ENCODE measurements at regions not wholly inside any gene's neighbourhood (a gene's known extent, or its start where the extent isn't known, plus 50 kb on each side); places are given as distances from the start of the nearest gene placed in this dataset.

- no peak for DNase-seq (ENCODE audit: extremely low read depth in 1 of 11, low read depth in 9 of 11, low spot score in 4 of 11)
Measured at GRCh38 chr7:24035366-24036032, 248.5 kb upstream of the NPY start.

- no peak for DNase-seq (ENCODE audit: extremely low read depth in 1 of 11, low read depth in 9 of 11, low spot score in 4 of 11)
Measured at GRCh38 chr7:24036033-24036412, 248.0 kb upstream of the NPY start.

DNA sequence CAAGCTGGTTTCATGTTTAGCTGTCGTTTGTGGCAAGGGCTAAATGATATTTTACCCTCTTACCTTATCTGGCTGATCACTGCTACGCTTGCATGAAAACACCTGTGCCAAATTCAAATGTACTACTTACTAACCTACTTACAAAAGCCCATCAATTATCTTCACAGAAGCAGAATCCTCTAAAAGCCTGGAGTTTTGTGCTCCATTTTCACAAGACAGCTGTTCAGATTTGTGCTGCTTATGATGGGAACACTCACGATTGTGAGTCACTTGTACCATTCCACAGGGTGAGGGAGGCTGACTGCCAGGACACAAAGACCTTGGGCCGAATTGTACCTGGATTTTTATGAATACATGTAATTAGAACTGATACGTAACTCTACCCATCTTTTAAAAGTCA is 245.0 kb upstream of the NPY start:
- DNase-seq (ENCODE audit: extremely low read depth in 1 of 11, low read depth in 9 of 11, low spot score in 4 of 11): no peak

- DNase-seq (ENCODE audit: extremely low read depth in 1 of 11, low read depth in 9 of 11, low spot score in 4 of 11): no peak
Measured at GRCh38 chr7:24039991-24040624, 243.9 kb upstream of the NPY start.

DNA sequence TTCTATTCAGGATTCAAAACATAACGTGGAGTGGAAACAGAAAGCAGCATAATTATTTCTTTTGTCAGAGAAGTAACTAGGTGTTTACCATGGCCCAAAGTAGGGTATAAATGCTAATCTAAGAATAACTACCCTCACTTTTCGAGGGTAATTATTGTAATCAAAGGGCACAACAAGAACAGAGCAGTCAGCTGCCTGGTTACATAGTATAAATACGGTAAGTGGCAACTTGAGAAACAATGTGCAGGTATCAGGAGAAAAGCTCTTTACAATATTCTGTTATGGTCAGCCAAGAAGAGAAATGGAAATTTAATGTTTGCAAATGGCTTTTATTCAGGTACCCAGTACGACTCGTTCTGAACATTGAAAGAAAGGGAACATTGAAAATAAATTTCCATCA is 242.0 kb upstream of the NPY start:
- no peak for DNase-seq (ENCODE audit: extremely low read depth in 1 of 11, low read depth in 9 of 11, low spot score in 4 of 11)

DNA sequence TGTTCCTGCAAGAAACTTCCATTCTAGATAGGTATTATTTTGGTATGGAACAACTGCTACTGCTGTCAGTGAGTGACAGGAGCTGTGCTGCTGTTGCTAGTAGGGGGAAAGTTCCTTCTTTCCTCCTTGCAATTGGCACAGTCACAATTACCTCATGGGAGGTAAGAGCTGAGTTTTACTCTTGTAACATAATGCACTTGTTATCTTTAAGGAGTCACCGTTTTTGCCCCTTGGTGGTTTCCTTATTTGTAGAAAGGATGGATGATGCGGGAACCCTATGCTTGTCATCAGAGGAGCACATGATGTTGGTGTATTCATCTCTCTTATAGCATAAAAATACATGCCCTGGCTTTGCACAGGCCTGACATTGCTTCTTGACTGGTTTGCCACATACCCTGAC is 234.7 kb upstream of the NPY start:
- no peak for DNase-seq (ENCODE audit: extremely low read depth in 1 of 11, low read depth in 9 of 11, low spot score in 4 of 11)

- no peak for DNase-seq (ENCODE audit: extremely low read depth in 1 of 11, low read depth in 9 of 11, low spot score in 4 of 11)
Measured at GRCh38 chr7:24050991-24051560, 232.9 kb upstream of the NPY start.

DNA sequence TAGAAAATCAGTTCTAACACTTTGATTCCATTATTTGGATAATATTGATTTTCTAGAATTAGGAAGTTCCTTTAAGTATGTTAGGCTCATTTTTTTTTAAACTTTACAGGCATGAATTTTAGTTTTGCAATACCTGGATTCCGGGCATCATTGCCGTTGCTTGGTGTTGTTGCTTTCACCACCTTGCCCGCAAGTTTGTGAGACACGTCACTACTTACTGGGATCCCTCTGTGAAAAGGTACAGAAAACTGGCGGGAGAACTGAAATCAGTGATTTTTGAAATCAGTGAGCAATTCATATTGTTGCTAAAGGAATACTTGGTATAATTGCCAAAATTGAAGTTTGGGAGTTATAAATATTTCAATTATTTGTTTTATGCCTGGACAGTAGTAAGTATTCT is 232.3 kb upstream of the NPY start:
- DNase-seq (ENCODE audit: extremely low read depth in 1 of 11, low read depth in 9 of 11, low spot score in 4 of 11): no peak

- DNase-seq (ENCODE audit: extremely low read depth in 1 of 11, low read depth in 9 of 11, low spot score in 4 of 11): no peak
Measured at GRCh38 chr7:24052572-24053260, 231.3 kb upstream of the NPY start.

DNA sequence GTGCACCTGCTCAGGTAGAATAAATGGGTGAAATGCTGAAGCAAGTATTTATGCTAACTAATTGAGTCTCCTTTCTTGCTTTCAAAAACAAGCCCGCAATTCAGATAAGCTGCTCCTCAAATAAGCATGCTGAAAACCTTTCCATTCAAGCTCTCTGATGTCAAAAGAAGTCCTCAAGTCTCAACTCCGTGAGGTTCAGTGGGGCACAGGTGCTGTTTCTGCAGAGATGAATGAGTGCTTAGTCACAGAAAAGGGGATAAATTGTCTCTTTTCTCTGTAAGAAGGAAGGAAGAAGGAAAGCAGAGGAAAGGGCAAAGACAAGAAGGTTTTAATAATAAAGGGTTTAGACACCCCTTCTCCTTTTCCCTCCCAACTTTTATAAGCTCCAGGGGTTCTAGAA is 229.8 kb upstream of the NPY start:
- DNase-seq (ENCODE audit: extremely low read depth in 1 of 11, low read depth in 9 of 11, low spot score in 4 of 11): no peak

DNA sequence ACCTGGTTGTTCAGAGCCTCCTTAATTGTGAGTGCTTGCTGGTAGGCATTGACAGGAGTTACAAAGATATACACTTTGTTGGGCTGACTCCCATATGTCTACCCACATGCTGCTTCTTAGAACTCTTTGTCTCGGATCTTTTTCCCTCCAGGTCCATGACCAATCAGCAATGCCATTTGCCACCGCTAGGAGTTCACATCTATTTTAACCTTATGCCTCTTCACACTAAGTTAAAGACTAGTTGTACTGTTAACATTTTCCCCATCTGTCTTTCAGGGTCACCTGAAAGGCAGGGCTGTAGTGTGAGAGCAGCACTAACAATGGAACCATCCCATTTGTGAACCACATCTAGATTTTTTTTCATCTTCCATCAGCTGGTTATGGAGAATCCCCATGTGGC is 226.7 kb upstream of the NPY start:
- no peak for DNase-seq (ENCODE audit: extremely low read depth in 1 of 11, low read depth in 9 of 11, low spot score in 4 of 11)

DNA sequence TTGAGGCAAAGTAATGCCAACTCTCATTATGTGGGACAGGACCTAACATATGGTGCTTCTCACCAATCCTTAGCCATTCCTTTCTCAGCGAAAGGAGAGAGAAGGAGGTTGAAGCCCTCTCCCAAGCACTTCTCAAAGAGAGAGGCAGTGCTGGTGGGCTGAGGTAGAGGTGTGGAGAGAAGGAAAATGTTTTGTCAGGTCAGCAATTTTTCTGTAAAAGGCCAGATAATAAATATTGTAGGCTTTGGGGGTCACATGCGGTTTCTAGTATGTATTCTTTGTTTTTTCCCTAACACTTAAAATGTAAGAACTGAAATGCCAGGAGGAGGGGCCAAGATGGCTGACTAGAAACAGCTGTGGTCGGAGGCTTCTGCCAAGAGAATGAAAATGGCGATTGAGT is 225.0 kb upstream of the NPY start:
- no peak for DNase-seq (ENCODE audit: extremely low read depth in 1 of 11, low read depth in 9 of 11, low spot score in 4 of 11)

DNA sequence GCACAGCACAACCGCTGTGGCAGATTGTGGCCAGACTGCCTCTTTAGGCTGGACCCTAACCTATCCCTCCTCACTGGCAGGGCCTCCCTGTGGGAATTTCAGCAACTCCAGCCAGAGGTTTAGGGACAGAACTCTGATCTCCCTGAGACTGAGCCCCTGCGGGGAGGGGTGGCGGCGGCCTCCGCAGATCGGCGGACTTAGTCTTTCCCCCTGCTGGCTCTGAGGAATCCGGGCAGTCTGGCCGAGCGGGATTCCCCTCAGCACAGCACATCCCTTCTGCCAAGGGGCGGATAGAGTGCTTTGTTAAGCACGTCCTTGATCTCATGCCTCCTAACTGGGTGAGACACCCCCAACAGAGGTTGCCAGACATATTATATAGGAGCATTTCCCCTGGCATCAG is 224.2 kb upstream of the NPY start:
- DNase-seq (ENCODE audit: extremely low read depth in 1 of 11, low read depth in 9 of 11, low spot score in 4 of 11): no peak

- no peak for DNase-seq (ENCODE audit: extremely low read depth in 1 of 11, low read depth in 9 of 11, low spot score in 4 of 11)
Measured at GRCh38 chr7:24063721-24064120, 220.3 kb upstream of the NPY start.

DNA sequence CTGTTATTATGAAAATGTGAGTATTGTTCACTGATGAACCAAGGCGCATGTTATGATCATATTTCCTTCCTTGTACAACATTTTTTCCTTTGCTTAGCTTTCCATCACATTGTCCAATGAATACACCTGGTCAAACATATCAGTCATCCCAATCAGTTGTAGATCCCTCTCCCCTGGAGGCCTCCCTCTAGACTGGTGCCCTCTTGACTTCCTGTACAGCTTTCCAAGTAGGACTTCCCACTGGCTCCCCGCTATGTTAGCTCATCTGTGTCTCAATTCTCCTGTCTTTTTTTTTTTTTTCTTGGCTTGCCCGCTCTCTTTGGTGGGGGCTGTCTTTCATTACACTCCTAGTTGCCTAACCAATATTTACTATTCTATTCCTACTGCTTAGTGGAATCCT is 214.2 kb upstream of the NPY start:
- DNase-seq (ENCODE audit: extremely low read depth in 1 of 11, low read depth in 9 of 11, low spot score in 4 of 11): no peak

DNA sequence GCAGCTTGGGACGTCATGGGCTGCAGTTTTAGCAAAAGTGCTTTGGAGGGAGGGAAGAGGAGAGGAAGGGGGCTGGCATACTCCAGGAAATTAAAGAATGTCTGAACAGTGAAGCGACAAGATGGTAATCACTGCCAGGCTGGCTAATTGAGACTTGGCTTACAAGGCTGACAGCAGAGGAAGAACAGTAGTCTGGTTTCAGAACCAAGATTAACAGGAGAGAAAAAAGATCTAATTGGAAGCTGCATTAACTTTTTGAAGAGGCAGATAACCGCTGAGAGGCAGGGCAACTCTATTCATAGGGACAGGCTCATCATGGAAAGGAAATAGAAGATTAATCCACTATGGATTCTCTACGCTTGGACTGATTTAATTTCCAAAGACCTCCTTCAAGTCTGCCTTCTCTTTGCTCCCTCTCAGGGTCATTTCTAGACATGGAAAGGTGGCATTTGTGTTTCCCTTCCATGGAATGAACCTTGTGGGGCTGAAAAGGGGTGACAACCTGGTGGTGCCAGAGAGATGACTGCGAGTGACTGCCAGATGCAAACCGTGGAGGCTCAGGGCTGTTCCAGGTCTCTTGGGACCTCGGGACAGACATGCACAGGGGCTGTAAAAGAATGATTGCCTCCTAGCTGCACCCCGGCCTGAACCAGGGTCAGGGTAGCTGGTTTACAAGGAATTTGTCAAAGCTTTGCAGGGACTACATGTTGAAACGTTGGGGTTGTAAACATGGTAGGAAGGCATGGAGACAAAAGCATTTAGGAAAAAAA is 210.2 kb upstream of the NPY start:
- no peak for DNase-seq (ENCODE audit: extremely low read depth in 1 of 11, low read depth in 9 of 11, low spot score in 4 of 11)

DNA sequence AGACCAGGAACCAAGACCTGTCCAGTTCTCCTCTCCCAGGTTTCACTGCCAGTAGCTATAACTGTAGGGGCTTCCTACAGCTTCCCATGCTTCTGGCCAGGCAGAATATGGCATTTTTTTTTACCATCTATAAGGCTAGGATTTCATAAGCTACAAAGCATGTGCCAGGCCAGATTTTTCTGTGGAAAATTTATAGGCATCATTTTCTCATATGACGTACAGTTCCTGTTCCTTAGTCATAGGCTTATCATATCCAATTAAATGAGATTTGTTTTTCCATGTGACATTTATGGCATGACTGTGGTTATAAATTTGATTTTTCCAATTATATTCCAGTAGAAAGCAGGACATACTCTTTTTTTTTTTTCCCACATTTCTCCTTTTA is 208.6 kb upstream of the NPY start:
- no peak for DNase-seq (ENCODE audit: extremely low read depth in 1 of 11, low read depth in 9 of 11, low spot score in 4 of 11)

- no peak for DNase-seq (ENCODE audit: extremely low read depth in 1 of 11, low read depth in 9 of 11, low spot score in 4 of 11)
Measured at GRCh38 chr7:24082826-24083225, 201.2 kb upstream of the NPY start.

DNA sequence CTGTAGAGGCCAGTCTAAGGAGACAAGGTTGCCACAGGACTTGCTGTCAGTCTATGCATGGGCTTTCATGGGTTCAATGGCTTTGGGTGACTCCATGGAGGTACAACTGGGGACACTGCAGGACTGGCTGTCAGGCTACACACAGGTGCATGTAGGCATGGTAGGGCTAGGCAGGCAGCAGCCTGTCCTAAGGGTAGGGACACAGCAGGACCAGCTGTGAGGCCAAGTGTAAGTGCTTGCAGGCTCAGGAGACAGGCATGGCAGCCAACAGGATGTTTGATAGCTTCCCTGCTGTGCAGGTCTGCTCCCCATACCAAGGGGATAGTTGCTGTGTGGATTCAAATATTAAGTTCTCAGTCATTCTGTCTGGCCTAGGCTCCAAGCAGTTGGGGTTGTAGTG is 181.0 kb upstream of the NPY start:
- DNase-seq (ENCODE audit: extremely low read depth in 1 of 11, low read depth in 9 of 11, low spot score in 4 of 11): no peak

DNA sequence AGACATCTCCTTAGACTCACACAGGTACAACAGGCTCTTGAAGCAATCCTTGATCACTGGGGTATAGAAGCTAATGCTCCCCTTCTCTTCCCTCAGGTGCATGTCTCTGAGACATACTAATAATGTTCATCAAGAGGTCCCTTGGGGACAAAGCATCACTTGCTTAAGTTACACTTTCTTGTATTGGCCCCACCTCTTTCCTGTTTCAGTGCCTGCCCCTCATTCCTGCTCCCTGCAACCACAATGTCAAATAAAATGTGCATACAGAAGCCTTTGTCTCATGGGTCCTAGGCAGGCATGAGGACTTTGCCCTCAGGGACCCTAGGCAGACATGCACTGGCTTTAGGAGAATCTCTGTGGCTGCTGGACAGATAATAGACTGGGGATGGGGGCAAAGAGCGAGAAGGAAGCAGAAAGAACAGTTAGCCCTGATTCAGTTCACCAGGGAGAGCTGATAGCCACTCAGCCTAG is 175.0 kb upstream of the NPY start:
- DNase-seq (ENCODE audit: extremely low read depth in 1 of 11, low read depth in 9 of 11, low spot score in 4 of 11): no peak
